GM18520 (cell line): ENCODE measurements at regions not wholly inside any gene's neighbourhood (a gene's known extent, or its start where the extent isn't known, plus 50 kb on each side); places are given as distances from the start of the nearest gene placed in this dataset.
A peak's percentile ranks its signal among the peaks of the same experiment; 100 is the strongest.
"Not testable (repeated sequence)": the region's sequence is repeated elsewhere in the genome, so short reads cannot be mapped to it uniquely, and the experiment has no call there.

Source experiments
- ATAC-seq: cut with Tn5 transposase; IDR thresholded peaks from one replicate; pipeline ENCODE4 v1.9.1; 2021; ENCODE audit not compliant: unreplicated experiment

DNA sequence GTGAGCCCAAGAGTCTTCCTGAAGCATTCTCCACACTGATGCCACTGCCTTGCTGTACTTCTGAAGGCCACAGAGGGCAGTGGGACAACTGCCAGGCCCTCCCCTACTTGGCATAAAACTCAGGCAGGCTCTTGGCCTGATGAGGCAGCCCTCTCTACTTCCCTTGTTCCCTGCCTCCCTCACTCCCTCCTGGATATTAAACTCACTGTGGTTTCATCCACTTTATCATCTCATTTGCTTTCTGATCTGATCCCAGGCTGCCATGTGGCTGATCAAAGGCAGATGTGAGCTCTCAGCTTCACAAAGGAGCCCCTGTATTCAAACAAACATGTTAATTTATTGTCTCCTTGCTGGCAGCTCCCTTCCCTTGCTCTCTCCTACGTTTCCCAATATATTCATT, 533.5 kb downstream of the IGSF11 start:
- no peak for ATAC-seq

DNA sequence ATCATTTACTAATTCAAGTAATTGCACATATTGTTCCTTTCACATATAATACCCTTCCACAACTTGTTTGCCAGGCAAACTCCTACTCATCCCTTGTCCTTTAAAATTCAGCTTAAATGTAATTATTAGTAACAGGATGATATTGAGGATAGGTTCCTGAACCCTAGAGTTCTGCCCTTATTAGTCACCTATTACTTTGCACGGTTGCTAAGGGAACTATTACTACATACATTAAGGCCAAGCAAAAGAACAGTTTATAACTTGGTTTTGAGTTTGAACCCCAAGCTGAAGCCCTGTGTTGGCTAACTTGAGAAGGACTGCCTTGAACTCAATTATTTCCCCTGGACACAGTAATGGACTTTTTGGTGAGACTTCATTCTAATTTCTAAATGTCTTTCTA, 529.7 kb downstream of the IGSF11 start:
- no peak for ATAC-seq

DNA sequence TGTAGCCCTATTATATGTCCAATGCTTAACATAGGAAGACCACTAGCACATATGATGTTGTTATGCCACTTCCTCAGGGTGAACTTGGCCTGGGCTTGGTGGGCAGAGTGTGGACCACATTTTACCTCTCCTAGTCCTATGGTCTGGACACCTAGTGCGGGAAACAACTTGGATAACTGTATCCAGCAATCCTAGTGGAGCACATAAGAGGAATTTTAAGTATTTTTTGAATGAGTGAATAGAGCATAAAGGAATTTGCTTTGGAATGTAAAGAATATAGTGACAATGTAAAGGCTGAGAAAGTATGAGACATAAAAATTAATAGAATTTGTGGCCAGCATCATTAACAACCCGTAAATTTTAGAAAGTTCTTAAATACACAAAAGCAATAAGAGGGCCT, 528.9 kb downstream of the IGSF11 start:
- no peak for ATAC-seq

DNA sequence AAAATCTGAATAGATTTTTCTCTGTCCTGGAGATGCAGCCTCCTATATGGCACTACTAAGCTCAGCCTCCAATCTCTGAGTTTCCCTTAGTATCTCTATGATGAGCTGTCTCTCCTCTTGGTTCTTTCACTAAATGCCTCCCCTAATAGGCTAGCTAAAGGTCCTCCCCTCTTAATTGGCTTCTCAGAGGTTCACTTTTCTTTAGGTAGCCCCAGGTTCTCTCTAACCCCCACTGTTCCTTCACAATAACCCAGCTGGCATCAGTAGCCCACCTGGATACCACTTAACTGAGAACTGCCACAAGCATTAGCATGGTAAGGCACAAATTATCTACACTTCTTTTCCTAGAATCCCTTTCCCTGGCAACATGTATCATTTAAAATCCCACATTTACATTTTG, 523.2 kb downstream of the IGSF11 start:
- no peak for ATAC-seq

DNA sequence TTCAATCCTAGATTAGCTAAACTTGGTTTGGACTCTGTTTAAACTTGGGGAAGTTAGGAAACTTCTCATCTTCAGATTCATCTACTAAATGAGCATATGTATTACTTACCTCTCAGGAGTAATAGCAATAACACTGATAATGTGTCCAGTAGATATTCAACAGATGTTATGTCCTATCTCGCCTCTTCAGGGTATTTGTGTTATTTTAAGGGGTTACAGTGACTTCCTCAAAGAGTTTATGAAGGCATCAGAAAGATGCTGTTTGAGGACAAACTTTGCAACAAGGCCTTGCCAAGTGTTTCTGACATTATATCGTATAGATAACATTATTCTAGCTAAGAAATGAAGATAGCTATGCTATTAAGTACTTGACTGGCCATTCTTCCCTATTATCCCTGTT, 522.3 kb downstream of the IGSF11 start:
- no peak for ATAC-seq

DNA sequence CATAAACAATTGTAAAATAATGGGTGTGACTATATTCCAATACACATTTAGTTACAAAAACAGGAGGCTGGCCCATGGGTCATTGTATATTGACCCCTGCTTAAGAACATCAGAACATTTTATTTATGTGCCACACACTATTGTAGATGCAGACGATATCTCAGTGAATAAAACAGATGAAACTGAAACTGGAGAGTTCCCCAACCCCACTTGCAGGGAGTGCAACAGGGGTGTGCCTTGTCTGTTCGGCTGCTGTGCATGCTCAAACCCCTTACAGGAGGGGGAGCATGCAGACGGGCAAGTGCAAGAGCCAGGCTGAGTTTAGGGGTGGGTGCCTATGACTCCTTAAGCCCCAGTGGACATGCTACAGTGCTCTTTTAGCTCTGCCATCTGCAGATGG, 509.6 kb downstream of the IGSF11 start:
- ATAC-seq = no peak

DNA sequence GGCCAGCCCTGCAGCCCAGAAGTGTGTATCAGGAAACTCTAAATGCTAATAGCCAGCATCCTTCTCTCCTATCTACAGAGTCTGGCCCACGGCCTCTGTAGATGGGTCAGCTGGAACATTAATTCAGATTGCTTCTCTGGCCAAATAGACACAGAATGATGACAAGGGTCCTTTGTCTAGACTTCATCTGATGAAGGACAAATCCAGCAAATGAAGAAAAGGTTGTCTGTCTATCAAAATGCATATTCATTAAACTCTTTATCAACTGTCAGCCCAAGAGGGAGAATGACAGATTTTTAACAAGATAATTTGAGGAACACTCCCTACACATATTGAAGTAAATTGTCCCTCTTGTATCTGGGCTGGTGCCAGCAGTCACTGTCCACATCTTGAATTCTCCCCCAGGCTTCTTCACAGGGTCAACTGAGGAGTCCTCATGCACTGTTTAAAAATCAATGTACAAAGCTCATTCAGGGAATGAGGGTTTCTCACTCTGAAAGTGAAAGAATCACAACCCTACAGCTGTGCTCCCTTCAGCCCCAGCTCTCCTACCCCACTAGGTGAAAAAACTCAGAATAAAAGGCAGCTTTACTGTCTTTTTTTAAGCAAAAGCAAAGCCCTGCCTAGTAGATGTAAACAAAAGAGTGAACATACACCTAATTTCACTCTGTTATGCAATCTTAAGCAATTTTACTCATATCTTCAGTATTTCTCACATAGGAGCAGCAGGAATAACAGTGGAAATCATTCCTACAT, 507.7 kb downstream of the IGSF11 start:
- ATAC-seq = peak; percentile 82

DNA sequence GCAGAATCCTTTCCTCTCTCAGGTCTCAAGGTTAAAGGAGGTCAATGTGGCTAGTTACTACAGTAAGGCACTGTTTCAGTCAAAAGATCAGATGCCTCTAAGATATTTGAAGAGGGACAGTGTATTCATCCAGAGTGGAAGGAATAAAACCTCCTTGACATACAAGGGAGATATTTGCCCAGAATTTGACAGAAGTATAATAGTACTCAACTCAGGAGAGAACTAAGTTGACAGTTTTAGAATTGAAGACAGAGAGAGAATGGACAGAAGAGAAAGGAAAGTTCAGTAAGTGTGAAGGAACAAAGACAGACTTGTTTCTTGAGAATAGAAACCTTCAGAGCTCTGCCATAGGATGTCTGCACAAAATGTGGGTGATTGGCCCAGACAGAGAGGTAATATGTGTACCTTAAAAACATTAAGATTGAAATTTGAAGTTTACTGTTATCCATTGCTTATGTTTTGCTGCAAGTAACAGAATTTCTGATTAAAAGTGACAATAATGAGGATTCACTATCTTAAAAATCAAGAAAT, 507.1 kb downstream of the IGSF11 start:
- ATAC-seq = peak; percentile 23

DNA sequence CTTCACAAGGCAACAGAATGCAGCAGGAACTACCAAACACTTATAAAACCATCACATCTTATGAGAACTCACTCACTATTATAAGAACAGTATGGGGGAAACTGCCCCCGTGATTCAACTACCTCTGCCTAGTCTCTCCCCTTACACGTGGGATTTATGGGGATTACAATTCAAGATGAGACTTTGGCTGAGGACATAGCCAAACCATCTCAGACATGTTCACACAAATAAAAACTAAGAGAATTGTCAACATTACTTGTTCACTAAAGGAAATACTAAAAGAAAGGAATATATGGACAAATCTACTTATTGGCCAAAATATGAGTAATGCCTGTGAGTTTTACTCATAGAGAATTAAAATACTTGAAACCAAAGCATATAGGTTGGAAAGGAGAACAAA, 505.1 kb downstream of the IGSF11 start:
- ATAC-seq = no peak

DNA sequence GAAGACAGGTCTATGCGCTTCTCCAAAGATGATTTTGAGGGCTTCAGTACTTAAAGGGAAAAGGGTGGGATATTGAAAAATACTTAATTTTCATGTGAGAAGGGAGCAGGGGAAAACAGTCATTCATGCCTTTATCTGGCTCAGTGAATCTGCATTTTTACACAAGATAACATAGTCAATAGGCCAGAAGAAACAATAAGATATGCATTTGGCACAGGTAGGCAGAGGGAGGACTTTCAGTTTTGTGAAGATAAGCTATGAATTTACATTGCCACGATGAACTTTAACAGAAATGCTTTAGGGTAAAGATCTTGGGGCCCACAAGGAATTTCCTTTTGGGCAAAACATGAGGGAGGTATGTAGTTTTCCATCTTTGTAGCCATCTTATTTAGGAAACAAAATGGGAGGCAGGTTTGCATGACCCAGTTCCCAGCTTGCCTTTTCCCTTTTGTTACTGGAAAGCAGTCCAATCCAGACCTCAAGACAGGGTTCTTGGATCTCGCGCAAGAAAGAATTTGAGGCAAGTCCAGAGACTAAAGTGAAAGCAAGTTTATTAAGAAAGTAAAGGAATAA, 504.2 kb downstream of the IGSF11 start:
- ATAC-seq = no peak

DNA sequence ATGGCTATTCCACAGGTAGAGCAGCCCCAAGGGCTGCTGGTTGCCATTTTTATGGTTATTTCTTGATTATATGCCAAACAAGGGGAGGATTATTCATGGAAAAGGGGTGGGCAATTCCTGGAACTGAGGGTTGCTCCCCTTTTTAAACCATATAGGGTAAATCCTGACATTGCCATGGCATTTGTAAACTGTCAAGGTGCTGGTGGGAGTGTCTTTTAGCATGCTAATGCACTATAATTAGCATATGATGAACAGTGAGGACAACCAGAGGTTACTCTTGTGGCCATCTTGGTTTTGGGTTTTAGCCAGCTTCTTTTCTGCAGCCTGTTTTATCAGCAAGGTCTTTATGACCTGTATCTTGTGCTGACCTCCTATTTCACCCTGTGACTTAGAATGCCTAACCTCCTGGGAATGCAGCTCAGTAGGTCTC, 503.7 kb downstream of the IGSF11 start:
- ATAC-seq = not testable (repeated sequence)

DNA sequence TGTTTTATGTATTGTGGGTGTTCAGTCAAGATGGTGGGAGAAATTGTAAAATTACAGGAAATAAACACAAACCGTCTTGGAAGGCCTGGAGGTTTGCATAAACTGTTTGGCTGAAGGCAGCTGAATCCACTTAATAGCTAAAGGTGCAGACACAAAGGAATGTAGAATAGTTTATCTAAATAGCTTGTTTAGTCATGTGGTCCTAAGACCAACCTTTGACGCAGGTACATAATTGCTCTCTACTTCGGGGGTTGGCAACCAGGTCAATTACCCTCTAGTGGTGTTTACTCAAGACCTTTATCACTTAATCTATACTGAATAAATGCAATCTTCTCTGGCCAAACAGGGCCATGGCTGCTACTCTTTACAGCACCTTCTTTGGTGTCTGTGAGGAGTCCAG, 502.8 kb downstream of the IGSF11 start:
- ATAC-seq = no peak

DNA sequence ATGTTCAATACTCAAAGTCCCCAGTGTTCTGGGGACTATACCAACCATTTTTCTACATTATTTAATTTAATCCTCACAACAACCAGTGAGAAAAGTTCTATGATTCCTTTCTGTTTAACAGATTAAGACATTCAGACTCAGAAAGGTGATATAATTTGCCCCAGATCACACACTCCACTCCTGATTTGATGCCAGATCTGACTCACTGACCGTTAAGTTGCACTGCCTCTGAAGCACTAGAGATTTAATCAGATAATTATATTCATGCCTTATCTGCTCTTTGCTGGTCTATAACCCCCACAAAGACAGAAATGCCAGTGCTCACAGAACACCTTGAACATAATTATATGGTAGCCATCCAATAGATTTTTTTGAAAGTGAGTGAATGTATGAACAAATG, 501.0 kb downstream of the IGSF11 start:
- ATAC-seq = no peak

DNA sequence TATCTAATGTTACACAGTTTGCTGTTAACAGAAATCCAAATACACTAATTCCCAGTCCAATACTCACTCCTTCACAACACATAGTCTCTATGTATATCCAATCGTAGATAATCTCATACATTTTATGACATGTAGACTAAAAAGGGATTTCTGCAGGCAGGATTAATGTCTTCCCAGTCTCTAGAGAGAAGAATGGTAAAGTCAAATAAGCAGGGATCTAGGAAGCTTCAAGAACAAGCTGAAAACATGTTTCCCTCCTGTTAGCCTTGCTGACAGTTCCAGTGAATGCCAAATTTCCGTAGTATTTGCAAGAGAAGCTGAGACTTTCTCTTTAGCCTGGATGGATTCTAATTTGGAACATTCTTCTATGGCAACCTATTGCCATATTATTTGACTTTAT, 500.1 kb downstream of the IGSF11 start:
- no peak for ATAC-seq

DNA sequence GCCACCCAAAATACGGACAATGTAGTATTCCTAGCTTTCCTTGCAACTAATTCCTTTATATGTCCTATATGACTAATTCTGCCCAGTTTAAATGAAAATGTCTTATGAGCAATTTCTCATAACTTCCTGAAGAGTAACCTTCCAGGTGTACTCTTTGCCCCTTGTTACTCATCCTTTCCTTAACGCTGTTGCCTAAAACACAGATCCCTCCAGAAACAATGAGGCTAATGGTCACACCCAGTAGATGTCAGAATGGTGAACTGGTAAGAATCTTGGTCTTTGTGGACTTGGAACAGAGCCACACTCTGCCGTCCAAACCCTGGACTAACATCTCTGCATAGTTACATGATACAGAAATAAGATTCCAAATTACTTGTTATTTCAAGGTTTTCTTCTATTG, 497.9 kb downstream of the IGSF11 start:
- ATAC-seq = no peak

DNA sequence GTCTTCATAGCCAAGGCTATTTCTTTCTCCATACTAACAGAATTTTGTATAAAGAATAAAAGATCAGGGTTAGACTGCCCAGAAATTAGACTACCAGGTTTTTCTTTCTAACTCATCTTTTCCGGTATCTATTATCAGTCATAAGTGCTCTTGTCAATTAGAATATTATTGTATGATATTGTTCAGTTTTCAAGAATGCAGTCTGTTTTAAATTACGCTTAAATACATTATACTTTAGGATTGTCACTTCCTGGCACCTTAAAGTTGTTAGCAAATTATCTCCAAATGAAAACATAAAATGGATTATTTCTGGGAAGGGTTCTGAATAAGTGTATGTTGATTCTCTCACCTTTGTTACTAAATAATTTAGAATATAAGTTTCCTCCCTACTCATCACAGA, 497.2 kb downstream of the IGSF11 start:
- ATAC-seq = no peak

DNA sequence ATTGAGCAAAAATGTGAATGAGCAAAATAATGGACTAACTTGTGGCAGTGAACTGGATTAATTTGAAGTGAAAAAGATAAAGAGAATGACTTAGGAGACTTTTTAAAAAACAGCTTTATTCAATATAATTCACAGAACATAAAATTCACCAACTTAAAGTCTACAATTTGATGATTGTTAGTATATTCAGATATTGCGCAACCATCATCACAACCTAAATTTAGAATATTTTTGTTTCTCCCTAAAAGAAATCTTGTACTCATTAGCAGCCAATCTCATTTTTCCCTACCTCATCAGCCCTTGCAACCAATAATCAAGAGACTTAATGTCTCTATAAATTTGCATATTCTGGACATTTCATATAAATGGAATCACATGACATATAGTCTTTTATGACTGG, 496.5 kb downstream of the IGSF11 start:
- no peak for ATAC-seq

DNA sequence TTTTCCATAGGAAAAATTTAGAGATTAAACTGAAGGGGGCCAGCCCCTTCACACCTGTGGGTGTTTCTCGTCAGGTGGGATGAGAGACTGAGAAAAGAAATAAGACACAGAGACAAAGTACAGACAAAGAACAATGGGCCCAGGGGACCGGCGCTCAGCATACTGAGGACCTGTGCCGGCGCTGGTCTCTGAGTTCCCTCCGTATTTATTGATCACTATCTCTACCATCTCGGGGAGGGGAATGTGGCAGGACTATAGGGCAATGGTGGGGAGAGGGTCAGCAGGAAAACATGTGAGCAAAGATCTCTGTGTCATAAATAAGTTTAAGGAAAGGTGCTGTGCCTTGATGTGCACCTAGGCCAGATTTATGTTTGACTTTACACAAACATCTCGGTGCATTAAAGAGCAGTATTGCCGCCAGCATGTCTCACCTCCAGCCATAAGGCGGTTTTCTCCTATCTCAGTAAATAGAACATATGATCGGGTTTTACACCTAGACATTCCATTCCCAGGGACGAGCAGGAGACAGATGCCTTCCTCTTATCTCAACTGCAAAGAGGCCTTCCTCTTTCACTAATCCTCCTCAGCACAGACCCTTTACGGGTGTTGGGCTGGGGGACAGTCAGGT, 494.7 kb downstream of the IGSF11 start:
- ATAC-seq = not testable (repeated sequence)

DNA sequence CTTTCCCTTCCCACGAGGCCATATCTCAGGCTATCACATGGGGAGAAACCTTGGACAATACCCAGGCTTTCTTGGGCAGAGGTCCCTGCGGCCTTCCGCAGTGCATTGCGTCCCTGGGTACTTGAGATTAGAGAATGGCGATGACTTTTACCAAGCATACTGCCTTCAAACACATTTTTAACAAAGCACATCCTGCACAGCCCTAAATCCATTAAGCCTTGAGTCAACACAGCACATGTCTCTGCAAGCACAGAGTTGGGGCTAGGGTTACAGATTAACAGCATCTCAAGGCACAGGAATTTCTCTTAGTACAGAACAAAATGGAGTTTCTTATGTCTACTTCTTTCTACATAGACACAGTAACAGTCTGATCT, 494.2 kb downstream of the IGSF11 start:
- ATAC-seq = not testable (repeated sequence)

DNA sequence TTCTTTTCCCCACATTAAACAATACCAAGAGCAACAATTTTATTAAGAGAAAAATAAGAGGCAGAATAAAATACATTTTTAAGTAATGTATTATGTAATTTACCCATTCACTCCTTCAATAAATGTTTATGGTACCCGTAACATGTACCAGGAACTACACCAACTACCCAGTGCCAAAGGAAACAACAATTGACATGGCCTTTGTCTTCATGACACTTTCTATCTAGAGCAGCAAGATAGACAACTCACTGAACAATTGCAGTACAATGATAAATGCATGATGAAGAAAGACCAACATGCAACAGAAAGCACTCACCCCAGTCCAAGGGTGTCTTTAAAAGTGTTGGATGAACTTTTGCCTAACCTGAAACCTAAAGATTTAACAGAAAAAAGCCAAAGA, 493.8 kb downstream of the IGSF11 start:
- no peak for ATAC-seq

DNA sequence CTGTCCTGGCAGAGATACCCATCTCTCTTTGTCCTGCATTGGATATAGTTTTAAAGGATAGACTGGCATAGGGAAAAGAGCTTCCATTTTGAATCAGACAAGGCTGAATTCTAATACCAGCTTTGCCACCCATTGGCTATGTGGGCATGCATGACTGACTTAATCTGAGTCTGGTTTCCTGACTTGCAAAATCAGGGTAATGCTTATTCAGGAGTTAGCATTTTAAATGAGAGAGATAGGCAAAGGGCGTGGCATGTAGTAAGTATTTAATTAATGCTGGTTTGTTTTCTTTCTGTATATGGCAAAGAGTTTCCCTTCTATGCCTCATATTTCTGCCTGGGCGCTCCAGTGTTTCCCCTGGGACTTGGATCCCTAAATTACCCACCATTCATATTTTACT, 492.9 kb downstream of the IGSF11 start:
- no peak for ATAC-seq

DNA sequence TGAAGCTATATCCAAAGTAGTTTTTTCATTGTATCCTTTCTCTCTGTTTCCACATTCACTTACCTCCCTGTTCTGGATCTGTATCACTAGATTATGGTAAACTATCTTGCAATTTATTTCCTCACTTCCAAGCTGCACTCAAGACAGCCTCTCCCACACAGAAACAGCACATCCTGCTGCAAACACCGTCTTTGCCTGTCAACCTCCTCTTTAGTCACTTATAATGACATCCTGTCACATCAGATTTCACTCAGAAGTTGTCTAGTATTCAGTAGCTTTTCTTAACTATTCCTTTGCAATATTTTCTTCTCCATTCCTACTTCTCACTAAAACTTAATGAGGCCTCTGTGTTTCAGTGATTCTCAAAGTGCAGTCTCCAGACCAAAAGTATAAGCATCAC, 490.8 kb downstream of the IGSF11 start:
- ATAC-seq = no peak
